Caki2 (cell line): ENCODE measurements at regions not wholly inside any gene's neighbourhood (a gene's known extent, or its start where the extent isn't known, plus 50 kb on each side); places are given as distances from the start of the nearest gene placed in this dataset.

ENCODE experiments used
- DNase-seq: peaks from one replicate; pipeline ENCODE4 v3.0.0-alpha.2; 2015; ENCODE audit warnings: low read depth
- in situ Hi-C: cut with HindIII; loops from 2 replicates; pipeline ENCODE4 v1.10.0; 2016; ENCODE audit warnings: low sequenced_read_pairs, low pct_unique_long_range_greater_than_20kb, mixed read lengths

DNA sequence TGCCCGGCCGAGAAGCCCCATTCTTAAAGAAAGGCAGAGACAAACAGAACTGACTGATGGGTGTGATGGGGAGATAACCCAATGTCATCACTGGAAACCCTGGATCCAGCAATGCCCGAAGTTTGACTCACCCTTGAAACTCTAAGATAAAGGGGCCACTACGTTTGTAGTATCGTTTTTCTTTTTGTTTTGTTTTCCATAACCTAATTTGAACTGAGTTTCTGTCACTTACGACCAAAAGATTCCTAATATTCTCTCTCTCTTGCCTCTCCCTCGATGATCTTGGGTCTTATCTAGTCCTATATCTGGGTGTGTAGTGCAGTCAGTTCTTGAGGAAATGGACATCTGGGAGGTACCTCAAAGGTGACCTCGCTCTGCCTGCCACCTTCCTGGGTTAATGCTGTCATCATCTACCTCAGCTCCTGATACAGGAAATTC lies 57.8 kb upstream of the ID3 start:
- DNase-seq, result no peak
- in situ Hi-C loops, result no loop called here

DNA sequence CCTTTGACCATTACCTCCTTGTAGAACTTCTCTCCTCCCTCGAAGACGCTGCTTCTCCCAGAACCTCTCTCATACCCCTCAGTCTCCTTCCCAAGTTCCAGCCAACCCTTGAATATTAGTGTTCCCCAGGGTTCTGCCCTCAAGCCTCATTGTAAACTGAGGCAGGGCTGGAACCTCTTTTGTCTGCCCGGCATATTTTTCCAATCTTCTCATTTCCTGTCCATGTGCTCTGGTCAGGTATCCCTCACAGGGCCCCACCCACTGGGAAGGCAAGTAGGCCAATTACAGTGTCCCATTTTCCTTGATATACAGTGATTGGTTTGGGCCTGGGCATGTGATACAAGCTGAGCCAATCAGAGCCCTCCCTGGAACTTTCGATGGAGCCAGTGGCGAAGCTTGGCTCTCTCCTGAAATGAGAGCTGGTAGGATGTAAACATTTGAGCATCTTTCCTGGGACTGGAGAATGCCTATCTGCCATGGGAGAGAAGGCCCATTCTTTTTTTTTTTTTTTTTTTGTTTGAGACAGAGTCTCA lies 57.1 kb upstream of the ID3 start:
- DNase-seq, result no peak
- in situ Hi-C loops, result no loop called here

DNA sequence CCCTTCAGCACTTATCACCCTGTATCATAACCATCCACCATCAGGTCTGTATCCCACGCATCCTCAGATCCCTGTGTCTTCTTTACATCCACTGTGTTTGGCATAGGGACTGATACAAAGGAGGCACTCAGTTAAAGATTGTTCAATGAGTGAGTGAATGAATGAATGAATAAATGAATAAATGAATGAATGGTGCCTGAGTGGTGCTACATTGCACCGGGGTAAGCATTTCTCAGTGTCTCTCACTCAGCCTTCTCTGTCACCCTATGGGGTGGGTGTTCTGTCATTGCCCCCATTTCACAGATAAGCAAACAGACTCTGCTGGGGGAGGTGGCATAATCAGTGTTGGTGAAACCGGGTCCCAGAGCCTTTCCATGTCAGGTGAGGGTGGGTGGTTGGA lies 56.6 kb upstream of the ID3 start:
- in situ Hi-C loops, result no loop called here
- DNase-seq, result no peak

DNA sequence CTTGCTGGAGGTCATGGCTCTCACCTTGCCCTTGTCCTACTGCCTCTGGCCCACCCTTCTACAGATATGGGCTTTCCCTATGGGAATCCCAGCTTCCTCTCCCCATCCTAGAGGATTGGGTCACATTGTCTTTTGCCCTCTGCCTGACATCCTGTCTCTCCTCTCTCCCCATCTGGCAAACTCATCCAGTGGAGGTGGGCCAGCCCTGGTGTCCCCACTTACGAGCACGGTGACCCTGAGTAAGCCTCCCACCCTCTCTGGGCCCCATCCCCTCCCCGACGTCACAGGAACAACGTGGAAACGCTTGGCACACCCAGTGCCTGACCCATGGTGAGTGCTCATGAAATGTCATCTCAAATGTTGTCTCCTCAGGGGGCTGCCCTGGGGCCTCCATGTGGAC lies 56.1 kb upstream of the ID3 start:
- no peak for DNase-seq
- in situ Hi-C loops, result no loop called here

DNA sequence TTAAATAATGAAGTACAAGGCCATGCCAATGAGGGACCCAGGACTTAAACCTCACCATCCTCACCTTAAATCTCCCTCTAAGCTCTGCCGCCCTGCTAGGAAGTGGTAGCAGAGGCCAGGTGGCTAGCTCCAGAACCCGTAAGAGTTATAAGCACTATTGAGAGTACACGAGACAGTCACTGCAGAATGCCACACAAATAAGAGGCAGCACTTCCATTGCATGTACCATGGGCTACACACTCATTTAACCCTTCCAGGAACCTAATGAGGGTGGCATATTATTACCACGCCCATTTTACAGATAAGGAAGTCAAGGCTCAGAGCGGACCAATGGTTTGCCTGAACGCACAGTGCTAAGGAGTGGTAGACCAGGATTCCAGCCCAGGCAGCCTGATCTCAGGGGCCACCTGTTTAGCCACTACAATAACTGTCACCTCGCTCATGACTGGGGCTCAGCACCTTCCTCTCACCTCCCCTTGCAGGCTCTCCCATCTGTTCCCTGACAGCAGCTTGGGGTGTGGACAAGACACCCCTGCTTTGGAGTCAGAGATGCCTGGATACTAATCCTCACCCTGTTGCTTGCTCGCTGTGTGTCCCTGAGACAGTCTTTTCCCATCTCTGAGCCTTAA lies 54.8 kb upstream of the ID3 start:
- in situ Hi-C loops, result no loop called here
- DNase-seq, result no peak

DNA sequence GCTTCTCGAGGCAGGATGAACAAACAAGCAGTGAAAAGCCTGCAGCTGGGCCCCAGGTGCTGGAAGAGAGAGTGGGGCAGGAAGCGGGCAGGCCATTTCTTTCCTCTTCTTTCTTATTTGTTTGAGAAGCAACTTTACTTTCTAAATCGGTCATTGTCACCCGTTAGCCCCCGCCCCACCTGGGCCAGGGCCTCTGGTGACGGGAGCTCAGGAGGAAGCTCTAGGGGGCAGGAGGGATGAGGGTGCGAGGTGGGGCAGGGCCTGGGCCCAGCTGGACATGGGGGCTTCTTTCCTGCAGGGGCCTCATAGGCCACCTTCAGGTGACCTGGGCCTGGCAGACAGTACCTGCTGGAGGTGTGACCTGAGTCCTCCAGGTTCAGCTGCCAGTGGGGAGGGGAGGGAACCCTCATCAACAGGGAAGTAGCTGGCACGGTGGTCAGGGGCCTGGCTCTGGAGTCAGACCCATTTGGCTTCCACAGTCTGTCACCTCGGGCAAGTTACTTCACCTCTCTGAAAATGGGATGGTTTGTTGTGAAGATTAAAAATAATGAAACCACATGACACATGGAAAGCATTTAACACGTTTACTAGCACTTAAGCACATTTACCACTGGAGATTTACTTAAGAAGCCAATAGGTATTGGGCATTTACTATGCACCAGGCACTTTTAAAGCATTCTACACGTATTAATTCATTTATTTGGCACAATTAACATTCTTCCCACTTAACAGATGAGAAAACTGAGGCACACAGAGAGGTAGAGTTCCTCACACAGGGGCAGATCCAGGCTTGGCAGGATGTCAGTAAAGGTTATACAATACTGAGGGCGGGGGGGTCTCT lies 54.1 kb upstream of the ID3 start:
- in situ Hi-C loops, result no loop called here

DNA sequence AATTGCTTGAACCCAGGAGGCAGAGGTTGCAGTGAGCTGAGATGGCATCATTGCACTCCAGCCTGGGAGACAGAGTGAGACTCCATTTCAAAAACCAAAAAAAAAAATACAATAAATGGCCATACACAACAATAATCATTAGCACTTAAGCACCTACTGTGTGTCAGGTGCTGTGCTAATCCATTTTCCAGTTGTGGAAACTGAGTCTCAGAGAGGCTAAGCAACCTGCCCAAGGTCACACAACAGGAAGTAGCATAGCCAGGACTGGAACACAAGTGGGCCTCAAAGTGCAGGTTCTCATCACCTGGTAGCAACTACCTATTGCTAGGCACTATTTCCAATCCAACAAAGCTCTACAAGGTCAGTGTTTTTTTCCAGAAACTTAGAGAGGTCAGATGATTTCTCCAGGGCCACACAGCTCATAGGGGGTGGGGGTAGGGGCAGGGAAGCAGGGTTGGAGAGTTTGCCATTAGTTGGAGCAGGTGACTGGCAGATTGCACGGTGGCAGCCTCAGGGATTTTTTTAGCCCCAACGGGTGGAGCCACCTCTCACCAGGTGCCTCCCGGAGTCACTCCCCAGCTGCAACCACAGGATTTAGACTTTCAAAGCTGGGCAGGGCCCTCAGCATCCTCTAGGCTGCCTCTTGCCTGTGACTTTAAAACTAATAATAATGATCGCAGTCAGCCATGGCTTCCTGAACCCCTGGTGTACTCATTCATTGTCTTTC lies 52.5 kb upstream of the ID3 start:
- in situ Hi-C loops, result no loop called here
- DNase-seq, result no peak

More for the DNA sequence above, 54.1 kb upstream of the ID3 start:
- no peak for DNase-seq

DNA sequence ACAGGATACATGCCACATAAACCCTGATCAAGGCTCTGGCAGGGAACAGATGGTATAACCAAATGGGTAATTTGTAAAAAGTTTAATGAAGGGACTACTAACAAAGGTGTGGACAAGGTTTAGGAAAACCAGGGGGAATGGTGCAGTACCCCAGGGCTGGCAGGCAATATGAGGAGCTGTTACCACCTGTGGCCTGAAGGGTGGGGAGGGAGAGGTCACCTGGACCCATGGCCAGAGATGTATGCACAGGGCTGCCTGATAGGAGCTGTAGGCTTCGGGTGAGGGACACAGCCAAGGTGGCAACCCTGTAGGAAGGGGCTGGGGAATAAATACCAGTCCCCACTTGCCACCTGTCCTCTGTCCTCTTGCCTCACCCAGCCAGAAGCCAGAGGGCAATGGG lies 51.4 kb upstream of the ID3 start:
- no peak for DNase-seq
- in situ Hi-C loops, result no loop called here

DNA sequence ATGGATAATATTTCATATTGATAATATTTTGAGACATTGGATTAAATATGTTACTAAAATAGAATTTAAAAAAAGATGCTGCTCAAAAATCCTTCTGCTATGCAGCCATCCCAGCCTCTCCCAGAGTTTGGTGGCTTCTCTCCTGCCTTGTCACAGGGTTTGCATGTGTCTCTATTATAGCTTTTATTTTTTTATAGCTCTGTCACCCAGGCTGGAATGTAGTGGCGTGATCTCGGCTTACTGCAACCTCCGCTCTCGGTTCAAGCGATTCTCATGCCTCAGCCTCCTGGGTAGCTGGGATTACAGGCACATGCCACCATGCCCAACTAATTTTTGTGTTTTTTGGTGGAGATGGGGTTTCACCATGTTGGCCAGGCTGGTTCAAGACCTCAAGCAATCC lies 50.7 kb upstream of the ID3 start:
- no peak for DNase-seq
- in situ Hi-C loops, result no loop called here
